IPS-NIHi11 (cell line): ENCODE measurements at regions not wholly inside any gene's neighbourhood (a gene's known extent, or its start where the extent isn't known, plus 50 kb on each side); places are given as distances from the start of the nearest gene placed in this dataset.

Experiments used
- DNase-seq: peaks from one replicate; pipeline ENCODE4 v3.0.0; 2012; ENCODE audit warnings: mixed read lengths, low spot score

- DNase-seq, result no peak
Observed at GRCh38 chr14:66421990-66422946, 63.9 kb upstream of the CCDC196 start.

GRCh38 chr14:66425402-66425801 is 60.8 kb upstream of the CCDC196 start:
- DNase-seq, result no peak

GRCh38 chr14:66426451-66426850 is 59.7 kb upstream of the CCDC196 start:
- DNase-seq, result no peak

- no peak for DNase-seq
Observed at GRCh38 chr14:66432334-66432733, 53.8 kb upstream of the CCDC196 start.

DNA sequence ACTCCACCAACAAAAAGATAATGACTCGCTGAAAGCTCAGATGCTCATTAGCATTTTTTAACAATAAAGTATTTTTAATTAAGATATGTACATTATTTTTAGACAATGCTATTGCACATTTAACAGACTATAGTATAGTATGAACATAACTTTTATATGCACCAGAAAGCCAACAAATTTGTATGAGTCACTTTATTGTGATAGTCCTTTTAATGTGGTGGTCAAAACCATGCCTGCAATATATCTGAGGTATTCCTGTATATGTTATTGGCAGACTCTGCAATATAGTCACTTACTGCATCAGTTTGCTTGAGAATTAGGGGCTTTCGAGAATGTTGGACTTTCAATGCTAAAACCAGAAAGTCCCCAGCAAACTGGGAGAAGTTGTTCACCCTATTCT is 51.7 kb upstream of the CCDC196 start:
- no peak for DNase-seq

DNA sequence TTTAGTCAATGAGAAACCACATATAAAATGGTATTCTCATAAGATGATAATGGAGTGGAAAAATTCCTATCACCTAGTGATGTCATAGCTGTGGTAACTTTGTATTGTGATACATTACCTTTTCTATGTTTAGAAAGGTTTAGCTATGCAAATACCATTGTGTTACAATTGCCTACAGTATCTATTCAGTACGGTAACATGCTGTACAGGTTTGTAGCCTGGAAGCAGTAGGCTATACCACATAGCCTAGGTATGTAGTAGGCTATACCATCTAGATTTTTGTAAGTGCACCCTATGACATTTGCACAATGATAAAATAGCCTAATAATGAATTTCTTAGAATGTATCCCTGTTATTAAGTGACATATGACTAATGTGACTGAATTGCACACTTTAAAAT is 50.5 kb upstream of the CCDC196 start:
- DNase-seq, result no peak
